MV-4-11 (cell line): ENCODE measurements at regions not wholly inside any gene's neighbourhood (a gene's known extent, or its start where the extent isn't known, plus 50 kb on each side); places are given as distances from the start of the nearest gene placed in this dataset.
A peak's percentile ranks its signal among the peaks of the same experiment; 100 is the strongest.
"Not testable (repeated sequence)": the region's sequence is repeated elsewhere in the genome, so short reads cannot be mapped to it uniquely, and the experiment has no call there.

Source experiments
- DNase-seq: peaks from one replicate; lab custom pipeline; 2025; lab: John Stamatoyannopoulos, UW

DNA sequence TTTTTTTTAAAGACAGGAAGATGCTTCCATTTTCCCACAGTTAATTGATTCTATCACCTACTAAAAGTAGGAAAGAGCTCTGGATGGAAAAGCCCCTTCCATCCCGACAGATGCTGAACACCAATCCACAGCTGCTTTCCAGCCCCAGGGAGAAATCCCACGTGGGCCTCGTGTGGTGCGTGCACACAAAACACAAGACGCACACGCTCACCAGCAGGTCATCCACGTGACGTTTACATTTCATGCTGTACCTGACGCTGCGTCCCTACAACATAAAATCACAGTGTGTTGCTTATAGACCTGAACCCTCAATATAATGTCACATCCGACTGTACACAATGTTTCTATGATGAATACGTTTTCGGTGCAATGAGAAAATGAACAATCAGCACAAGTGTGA lies 50.2 kb upstream of the DACT2 start:
- no peak for DNase-seq

DNA sequence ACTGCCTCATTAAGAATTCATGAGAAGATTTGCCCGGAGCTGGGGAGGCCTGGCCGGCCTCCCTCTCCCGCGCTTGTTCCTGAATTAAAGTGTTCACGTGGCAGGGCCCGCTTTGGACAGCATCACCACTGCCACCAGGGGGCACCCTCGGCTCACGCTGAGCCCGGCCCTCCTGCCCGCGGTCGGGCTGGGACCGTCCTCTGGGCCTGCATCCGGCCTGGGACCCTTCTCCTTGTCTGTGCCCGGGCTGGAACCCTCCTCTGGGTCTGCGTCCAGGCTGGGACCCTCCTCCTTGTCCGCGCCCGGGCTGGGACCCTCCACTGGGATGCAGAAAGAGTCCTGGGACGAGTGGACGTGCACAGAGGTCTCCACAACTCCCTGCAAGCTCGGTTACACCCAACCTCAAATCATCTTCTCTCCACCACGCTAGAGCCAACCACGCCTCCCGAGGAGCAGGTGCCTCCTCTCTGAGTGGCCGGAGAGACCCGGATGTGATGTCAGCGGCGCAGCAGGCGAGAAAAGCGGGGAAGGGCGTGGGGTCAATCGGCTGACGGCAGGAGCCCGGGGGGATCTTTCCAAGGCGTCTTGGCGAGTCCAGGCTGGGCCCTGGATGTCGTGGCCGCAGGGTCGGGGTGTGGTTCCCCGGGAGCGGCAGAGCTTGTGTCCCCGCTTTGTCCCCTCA lies 50.9 kb upstream of the DACT2 start:
- peak; percentile 42 for DNase-seq

DNA sequence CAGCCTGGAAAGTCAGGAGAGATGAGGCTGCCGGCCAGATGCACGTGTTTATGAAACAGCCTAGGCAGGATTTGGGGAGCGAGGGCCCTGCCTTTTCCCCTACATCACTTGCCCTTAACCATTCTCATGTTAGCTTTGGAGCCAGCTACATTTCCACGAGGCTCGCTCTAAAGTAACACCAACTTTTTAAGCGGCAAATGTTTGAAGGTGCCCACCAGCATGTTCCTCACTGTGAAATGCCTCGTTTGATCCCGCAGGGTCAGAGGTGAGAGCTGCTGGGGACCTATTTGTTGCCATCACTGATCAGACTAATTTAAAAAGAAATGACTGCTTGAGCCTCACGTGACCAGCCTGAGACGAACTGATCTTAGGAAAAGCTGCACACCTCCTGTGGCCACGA lies 51.6 kb upstream of the DACT2 start:
- no peak for DNase-seq

DNA sequence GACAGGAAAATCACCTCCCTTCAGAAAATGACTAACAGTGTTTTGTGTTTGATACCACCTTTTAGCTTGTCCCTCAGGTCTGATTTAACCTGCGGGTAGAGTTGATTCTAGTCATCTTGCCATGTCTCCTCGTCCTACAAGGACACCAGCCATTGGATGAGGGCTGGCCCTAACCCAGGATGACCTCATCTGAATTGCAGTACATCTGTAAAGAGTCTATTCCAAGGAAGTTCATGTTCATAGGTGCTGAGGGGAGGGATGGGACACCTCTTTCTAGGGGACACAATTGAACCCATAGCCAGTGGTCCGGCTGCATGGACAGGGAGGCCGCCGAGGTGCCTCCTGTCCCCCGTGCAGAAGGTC lies 52.0 kb upstream of the DACT2 start:
- DNase-seq, result no peak

DNA sequence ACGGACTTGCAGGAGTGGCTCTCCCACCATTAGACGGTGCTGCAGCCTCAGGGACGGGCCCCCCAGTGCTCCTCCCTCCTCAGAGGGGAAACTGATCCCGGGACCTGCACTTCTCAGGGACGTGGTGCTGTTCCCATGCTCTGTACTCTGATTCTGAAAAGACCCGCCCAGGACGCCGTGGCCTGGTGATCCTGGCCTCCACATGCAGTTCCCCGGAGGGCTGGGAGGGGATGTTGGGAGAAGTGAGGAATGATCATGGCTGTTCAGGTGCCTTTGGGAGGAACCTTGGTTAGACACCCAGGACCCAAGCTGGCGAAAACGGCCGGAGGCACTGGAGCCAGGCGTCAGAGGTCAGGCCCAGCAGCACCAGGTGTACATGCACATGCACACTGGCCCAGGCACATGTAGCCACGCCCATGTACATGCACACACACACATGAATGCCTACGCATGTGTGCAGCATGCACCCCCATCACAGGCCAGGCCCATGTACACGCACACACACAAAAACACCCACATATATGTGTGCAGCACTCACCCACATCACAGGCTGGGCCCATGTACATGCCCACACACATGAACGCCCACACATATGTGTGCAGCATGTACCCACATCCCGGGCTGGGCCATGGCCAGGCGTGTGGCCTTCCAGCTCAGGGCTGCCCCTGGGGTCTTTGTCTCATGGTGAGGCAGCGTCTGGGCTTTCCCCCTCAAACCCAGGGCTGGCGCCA lies 52.6 kb upstream of the DACT2 start:
- DNase-seq, result no peak

DNA sequence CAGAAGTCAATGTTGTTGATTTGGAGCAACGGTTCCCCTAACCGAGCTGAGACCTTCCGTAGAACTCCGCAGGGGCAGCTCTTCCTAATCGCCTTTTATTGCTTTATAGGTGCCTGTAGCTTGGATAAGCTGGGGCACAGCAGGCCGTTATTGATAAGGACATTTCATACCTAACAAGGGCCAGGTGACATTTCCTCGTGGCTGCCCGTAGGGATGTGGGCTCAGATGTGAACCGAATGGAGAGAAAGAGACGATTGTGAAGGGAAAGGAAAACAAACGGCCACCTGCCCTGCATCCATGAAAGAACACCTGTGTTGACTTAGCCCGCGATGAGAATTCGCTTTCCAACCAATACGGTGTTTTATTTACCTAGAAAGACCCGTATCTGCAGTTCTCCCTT lies 53.3 kb upstream of the DACT2 start:
- no peak for DNase-seq

DNA sequence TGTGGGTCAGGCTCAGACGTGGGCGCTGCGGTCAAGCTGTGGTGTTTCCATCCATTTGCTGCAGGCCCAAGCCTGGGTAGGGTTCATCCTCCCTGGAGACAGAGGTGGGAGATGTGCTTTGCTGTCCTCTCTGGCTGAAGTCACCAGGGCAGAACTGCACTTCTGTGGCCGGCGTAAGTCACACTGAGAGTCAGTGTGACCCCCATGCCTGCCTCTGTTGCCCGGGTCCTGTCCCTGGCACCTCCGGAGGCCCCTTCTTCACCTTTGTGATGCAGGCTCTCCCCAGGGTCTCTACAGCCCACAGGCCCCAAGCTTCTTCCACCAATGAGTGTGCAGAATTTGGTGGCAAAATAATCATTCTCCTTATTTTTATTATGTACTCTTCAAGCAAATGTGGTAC lies 53.8 kb upstream of the DACT2 start:
- DNase-seq, result no peak

DNA sequence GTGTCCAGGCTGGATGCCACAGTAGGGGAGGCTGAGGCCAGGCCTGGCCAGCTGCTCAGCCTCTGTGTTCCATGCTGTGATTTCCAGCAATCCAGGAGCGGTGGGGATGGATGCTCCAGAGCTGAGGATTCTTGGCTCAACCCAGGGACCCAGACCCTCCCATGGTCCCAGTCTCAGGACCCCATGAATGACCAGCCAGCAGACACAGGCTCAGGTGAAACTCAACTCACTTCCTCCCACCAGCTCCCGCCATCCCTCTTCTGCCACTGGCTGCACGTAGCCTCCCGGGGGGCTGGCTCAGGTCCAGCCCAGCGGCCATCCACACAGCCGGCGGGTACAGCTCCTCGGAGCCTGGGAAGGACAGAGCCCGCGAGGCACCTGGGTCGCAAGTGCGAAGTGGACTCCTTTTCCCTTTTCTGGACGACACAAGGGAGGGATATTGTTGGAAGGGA lies 54.5 kb upstream of the DACT2 start:
- DNase-seq, result no peak

DNA sequence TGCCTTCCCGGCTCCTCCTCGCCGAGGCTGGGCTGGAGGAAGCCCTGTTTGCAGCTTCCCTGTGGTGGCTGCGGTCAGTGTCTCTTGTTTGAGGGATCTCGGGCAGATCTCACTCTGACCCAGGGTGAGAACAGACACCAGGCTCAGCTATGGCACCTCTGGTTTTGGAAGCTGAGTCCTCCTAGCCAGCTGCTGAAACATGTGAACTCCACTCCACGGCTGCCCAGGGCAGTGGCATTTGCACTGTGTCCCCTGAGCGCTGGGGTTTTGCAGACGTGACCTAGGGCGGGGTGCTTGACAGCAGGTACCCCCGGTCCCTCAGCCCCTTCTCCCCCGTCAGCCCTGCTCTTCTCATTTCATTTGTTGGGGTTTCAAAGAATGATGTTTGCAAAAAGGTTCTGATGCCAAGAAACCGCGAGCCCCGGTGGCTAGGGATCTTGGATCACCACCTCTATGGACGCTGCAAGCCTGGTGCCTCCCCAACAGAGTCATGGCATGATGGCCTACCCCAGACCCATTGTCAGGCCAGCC lies 55.0 kb upstream of the DACT2 start:
- DNase-seq, result no peak

DNA sequence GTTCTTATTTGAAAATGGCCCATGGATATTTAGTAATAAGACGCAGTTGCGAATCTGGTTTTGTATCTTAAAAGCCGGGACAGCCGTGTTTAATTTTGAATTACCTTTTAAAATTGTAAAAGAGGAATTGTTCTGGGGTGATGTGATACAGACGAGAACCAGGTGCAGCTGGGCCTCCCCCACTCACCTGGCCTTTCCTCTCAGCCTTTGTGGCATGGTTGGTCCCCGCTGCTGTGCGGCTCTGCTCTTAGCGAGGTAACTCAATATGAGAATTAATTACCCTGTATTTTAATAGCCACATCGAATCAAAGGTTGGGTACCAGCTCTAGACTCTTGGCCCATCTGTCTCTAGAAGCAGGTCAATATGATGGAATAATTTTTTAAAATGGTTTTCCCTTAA lies 56.5 kb upstream of the DACT2 start:
- no peak for DNase-seq

DNA sequence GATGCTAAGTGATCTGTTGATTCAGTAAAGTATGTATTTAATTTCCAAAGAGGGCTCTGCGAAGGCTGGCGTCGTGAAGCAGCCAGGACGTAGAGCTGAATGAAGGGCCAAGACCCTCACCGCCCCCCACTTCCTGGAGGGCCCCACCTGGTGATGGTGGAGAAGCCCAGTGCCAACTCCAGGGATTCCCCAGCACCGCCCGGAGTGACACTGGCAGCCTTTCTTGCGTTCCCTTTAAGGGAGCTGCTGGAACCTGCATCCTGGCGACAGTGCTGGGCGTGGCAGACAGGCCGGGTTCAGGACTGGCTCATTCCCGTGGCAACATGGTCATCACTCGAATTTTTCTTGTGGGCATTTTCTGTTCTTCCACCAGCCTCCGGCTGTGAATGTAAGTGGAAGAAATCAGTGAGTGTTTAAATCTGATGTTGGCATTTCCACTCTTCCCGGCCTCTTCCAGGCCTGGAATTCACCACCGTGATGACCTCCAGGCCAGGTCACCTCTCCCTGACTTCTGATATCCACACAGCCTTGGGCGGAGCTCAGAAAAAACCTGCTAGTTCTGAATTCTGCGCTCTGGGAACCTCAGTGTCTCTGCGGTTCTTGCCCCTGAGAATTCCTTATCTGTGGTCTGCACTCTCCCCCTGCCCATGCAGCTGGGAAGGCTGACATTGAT lies 57.4 kb upstream of the DACT2 start:
- DNase-seq, result no peak

DNA sequence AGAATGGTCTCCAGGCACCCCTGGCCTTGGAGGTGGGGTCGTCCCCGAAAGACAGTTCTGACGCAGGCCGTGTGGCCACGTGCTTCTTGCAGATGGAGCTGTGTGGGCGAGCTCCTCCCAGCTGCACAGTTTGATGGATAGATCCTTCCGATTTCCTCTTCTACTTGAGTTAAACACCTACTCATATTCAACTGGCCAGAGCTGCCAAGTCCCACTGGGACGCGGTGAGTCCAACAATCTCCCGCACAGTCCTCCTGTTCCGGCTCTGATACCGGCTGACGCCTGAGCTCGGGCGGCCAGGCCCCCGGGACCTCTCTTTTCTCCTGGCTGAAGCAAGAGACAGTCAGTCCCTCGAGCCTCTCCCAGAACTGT lies 57.9 kb upstream of the DACT2 start:
- DNase-seq, result no peak

DNA sequence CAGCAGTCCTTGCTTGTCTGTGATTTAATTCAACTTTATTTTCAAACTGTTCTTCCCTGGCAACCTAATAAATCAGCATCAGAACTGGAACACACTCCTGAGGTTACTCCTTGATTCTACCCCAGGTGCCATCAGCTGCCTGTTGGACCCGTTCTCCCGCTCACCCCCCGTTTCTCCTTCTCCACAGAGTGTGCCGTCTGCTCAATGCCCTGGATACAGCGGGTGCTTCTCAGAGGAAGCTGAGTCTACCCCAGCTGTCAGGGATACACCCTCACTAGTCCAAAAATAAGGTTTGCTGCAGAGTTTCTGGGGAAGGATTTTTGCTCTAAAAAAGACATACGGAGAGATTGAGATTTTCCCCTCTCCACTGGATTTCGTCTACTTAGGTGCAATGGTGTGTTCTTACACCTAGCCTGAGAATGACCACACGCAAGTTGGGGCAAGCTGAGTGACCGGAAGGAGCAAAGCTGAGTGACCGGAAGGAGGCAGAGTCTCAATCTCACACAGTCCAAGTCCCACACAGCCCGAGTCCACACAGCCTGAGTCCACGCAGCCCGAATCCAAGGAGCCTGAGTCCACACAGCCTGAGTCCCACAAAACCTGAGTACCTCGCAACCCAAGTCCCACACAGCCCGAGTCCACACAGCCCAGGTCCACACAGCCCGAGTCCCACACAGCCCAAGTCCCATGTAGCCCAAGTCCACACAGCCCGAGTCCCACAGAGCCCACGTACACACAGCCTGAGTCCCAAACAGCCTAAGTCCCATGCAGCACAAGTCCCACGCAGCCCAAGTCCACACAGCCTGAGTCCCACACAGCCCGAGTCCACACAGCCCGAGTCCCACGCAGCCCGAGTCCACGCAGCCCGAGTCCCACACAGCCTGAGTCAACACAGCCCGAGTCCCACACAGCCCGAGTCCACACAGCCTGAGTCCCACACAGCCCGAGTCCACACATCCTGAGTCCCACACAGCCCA lies 58.6 kb upstream of the DACT2 start:
- no peak for DNase-seq

DNA sequence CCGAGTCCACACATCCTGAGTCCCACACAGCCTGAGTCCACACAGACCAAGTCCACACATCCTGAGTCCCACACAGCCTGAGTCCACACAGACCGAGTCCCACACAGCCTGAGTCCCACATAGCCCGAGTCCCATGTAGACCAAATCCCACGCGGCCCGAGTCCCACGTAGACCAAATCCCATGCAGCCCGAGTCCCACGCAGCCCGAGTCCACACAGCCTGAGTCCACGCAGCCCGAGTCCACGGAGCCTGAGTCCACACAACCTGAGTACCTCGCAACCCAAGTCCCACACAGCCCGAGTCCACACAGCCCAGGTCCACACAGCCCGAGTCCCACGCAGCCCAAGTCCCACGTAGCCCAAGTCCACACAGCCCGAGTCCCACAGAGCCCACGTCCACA lies 60.0 kb upstream of the DACT2 start:
- DNase-seq, result not testable (repeated sequence)

DNA sequence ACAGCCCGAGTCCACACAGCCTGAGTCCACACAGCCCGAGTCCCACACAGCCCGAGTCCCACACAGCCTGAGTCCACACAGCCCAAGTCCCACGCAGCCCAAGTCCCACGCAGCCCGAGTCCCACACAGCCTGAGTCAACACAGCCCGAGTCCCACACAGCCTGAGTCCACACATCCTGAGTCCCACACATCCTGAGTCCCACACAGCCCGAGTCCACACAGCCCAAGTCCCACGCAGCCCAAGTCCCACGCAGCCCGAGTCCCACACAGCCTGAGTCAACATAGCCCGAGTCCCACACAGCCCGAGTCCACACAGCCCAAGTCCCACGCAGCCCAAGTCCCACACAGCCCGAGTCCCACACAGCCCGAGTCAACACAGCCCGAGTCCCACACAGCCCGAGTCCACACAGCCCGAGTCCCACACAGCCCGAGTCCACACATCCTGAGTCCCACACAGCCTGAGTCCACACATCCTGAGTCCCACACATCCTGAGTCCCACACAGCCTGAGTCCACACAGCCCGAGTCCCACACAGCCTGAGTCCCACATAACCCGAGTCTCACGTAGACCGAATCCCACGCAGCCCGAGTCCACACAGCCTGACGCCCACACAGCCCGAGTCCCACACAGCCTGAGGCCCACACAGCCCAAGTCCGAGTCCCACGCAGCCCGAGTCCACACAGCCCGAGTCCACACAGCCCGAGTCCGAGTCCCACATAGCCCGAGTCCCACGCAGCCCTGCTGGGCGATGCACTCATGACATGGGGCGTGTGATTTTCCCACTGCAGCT lies 60.6 kb upstream of the SMOC2 start:
- DNase-seq, result not testable (repeated sequence)

DNA sequence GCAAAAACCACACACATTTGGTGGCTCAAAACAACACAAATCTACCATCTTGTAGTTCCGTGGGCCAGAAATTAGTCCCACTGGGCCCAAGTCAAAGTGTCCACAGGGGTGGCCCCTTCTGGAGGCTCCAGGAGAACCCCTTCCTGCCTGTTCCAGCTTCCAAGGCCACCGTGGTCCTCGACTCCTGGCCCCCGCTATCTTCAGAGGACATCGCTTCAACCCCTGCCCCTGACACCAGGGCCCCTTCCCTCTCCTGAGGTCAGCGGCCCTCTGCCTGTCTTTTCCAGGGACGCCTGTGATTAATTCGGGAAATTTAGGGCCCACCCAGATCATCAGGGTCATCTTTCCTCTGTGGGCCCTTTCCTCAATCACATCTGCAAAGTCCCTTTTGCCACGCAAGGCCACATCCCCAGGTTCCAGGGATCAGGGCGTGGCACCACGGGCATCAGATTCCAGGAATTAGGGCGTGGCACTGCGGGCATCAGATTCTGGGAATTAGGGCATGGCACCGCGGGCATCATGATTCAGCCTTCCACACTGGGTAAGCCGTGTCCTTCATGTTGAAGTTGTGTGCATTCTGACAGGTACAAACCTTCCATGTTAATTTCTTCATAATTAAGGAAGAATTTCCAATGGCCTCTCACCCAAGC lies 59.9 kb upstream of the SMOC2 start:
- no peak for DNase-seq

DNA sequence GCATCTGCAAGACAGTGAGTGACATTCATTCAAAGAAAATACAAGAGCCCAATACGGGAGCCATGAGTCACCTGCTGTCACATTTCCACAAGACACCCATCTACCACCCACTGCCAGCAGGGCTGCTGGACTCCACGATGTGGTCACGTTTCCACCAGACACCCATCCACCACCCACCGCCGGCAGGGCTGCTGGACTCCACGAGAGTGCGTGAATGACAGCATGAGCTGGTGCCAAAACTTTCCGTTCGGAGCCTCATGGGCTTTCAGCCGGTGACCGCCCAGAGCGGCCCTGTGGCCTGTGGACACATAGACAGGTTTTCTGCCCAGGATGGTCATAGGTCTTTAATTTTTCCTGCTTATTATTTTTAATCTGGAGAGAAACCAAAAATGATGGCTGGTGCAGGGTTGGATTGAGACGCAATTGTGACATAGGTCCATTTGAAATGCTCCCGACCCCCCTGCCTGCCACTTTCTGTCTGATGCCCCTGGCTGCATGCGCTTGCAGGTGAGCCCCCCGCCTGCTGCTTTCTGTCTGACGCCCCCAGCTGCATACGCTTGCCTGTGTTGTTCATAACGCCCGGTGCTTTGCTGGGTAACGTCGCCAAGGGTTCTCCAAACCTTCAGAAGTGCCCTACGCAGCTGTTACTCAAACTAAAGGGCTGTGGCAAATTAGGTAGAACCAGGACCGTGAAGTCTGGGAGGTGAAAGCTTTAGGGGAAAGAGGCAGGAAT lies 59.1 kb upstream of the SMOC2 start:
- no peak for DNase-seq

DNA sequence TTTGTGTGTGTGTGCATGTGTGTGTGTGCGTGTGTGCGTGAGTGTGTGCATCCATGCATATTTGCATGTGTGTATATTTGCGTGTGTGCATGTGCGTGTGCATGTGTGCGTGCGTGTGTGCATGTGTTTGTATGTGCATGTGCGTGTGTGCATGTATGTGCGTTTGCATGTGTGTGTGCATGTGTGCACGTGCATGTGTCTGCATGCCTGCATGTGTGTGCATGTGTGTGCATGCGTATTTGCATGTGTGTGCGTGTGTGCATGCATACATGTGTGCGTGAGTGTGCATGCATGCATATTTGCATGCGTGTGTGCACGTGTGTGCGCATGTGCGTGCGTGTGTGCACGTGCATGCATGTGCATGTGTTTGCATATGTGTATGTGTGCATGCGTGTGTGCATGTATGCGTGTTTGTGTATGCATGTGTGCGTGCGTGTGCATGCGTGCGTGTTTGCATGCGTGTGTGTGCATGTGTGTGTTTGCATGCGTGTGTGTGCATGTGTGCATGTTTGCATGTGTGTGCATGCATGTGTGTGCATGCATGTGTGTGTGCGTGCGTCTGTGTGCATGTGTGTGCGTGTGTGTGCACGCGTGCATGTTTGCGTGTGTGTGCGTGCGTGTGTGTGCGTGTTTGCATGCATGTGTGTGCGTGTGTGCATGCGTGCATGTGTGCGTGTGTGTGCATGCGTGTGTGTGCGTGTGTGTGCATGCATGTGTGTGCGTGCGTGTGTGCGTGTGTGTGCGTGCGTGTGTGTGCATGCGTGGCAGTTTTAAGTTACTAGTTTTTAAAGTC lies 57.7 kb upstream of the SMOC2 start:
- DNase-seq, result no peak
